Stomach (tissue), 8 donors: ENCODE measurements at regions not wholly inside any gene's neighbourhood (a gene's known extent, or its start where the extent isn't known, plus 50 kb on each side); places are given as distances from the start of the nearest gene placed in this dataset.

Source experiments
- DNase-seq, 2 donors: peaks; one replicate each; pipeline versions ENCODE4 v3.0.0 to v3.0.0-alpha.2; 2013 to 2019
- H3K27ac ChIP-seq, 5 donors: fragments of 200-600 bp in 4 of 5; sonication (generic) in 4 of 5; one replicate each; pipeline ENCODE4 v1.5.1; 2013 to 2019; ENCODE audit warnings: mild to moderate bottlenecking in 1 of 5, moderate library complexity in 1 of 5
- H3K27me3 ChIP-seq, 3 donors: fragments of 200-600 bp; sonication (generic); one replicate each; pipeline ENCODE4 v1.5.1; 2017 to 2019; ENCODE audit warnings: mixed run types in 1 of 3
- H3K36me3 ChIP-seq, 4 donors: fragments of 200-600 bp; sonication (generic); 1 replicate in 3 of 4; 2 replicates in 1 of 4; pipeline ENCODE4 v1.5.1; 2016 to 2019
- H3K4me1 ChIP-seq, 4 donors: fragments of 200-600 bp; sonication (generic); one replicate each; pipeline ENCODE4 v1.5.1; 2016 to 2019
- H3K4me3 ChIP-seq, 4 donors: fragments of 200-600 bp; sonication (generic) in 3 of 4; one replicate each; pipeline ENCODE4 v1.5.1; 2016 to 2019; ENCODE audit warnings: mild to moderate bottlenecking in 1 of 4
- H3K9me3 ChIP-seq, 4 donors: fragments of 200-600 bp; sonication (generic); one replicate each; pipeline ENCODE4 v1.5.1; 2016 to 2019
- EP300 ChIP-seq: sonication (generic); formaldehyde crosslinking; IDR thresholded peaks from one replicate; pipeline ENCODE4 v1.6.1; 2017; ENCODE audit warnings: antibody characterized with exemption
- POLR2A ChIP-seq, 4 donors: fragments of 450-650 bp; IDR thresholded peaks; one replicate each; pipeline ENCODE4 v1.6.1; 2016; ENCODE audit warnings: antibody characterized with exemption in 4 of 4, control low read depth in 2 of 4, mild to moderate bottlenecking in 1 of 4, moderate library complexity in 1 of 4
- POLR2AphosphoS5 ChIP-seq, 3 donors: sonication (generic); formaldehyde crosslinking; IDR thresholded peaks; one replicate each; pipeline ENCODE4 v1.6.1; 2016; ENCODE audit warnings: antibody characterized with exemption in 3 of 3
- WGBS, 5 donors: extraction: QIAGEN DNeasy Blood & Tissue Kit in 3 of 5; methylation state at CpG; one replicate each; pipeline versions ENCODE4 v1.1.5 to v1.1.7; 2013 to 2018; 5-methylcytosine and 5-hydroxymethylcytosine counted together
- intact Hi-C: fragments of 100-400 bp; cut with DNase I; formaldehyde crosslinking; loops from one replicate; pipeline ENCODE4 v1.15.1; 2023; ENCODE audit warnings: low total_unique reads
- TF ChIP-seq, protein P1 (sequence below), 7 experiments: fragments of 450-650 bp in 4 of 7; fragments of 200-600 bp in 3 of 7; sonication (generic) in 3 of 7; IDR thresholded peaks; one replicate each; pipeline ENCODE4 v1.5.1; 2016 to 2019; ENCODE audit warnings: antibody characterized with exemption in 7 of 7, control low read depth in 2 of 7, mild to moderate bottlenecking in 1 of 7
- donor health status: healthy with polysubstance abuse.
- donor health status: Bipolar disorder and iron deficiency.
- donor health status: healthy.

DNA sequence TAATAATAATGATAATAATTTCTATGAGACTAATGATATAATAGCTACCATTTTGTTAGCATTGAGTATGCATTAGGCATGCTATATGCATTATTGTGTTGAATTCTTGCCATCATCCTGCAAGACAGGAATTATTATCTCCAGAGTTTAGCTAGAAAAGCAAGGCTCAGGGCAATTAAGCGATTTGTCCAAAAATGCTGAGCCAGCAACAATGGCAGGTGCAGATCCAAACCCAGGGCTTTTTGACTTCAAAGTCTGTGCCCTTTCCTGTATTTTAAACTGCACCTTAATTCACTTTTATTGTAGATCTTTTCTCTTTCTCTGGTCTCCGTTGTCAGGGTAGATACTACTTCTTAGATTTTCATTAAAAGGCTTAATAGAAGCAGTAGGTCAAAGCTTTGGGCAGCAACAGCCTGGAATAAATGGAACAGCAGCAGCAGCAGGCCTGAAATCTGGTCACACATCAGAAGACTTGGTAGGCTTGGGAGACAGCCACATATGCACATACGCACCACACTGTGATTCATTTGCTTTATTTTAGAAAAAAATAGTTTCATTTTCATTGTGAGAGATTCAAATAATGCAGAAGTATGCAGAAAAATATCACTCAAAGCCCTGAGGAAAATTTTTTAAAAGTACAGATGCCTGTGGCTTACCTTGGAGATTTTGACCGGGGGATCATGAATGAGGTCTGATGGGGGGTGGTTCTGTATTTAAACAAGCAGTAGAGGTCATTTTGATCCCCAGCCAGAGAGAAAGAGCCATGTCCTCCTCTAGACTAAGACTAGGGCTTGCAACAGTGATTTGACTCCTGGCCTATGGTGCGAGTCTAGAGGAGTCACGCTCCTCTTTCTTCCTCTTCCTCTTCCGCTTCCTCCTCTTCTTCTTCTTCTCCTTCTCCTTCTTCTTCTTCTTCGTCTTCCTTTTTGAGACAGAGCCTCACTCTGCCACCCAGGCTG, 455.7 kb downstream of the TSN start:
- Histone ChIP-seq H3K9me3 (no peaks in the 10 kb centered on the region), H3K4me1 (no peaks in the 10 kb centered on the region), H3K27ac (no peak overlapping the region), H3K4me3 (no peak overlapping the region), H3K36me3 (no peaks in the 10 kb centered on the region), H3K27me3 (no peaks in the 10 kb centered on the region)
- TF ChIP-seq EP300 (no peak), POLR2AphosphoS5 (IDR thresholded peaks at IDR 0.05) (no peak), POLR2A (IDR thresholded peaks at IDR 0.05) (no peak)
- TF ChIP-seq, protein P1, sequence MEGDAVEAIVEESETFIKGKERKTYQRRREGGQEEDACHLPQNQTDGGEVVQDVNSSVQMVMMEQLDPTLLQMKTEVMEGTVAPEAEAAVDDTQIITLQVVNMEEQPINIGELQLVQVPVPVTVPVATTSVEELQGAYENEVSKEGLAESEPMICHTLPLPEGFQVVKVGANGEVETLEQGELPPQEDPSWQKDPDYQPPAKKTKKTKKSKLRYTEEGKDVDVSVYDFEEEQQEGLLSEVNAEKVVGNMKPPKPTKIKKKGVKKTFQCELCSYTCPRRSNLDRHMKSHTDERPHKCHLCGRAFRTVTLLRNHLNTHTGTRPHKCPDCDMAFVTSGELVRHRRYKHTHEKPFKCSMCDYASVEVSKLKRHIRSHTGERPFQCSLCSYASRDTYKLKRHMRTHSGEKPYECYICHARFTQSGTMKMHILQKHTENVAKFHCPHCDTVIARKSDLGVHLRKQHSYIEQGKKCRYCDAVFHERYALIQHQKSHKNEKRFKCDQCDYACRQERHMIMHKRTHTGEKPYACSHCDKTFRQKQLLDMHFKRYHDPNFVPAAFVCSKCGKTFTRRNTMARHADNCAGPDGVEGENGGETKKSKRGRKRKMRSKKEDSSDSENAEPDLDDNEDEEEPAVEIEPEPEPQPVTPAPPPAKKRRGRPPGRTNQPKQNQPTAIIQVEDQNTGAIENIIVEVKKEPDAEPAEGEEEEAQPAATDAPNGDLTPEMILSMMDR (IDR thresholded peaks at IDR 0.05), result no peak
- WGBS, 5 donors, result 83 to 87% (median 87%) methylated on average over 8 of the region's 8 CpGs
- intact Hi-C loops, result no loop called here
- DNase-seq, result no peak

DNA sequence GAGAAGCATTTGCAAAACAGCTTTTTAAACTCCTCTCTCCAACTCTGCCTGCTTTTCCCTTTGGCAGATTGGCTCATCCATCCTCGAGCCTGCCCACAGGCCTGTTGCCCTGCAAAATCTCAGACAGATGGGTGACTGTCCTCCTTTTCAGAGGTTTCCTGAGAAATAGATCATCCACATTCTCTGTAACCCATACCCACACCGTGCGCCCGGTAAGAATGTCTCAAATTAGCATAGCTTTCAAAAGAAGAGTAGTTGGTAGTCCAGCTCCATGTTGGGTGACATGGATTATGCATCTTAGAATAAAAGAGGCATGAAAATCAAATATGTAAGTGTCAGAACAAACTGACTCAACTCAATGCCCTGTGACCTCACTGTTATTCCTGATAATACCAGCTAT, 457.9 kb downstream of the TSN start:
- intact Hi-C loops, result no loop called here
- Histone ChIP-seq H3K27me3 (no peaks in the 10 kb centered on the region), H3K36me3 (no peaks in the 10 kb centered on the region), H3K9me3 (no peaks in the 10 kb centered on the region), H3K4me3 (no peak overlapping the region), H3K4me1 (no peaks in the 10 kb centered on the region), H3K27ac (no peak overlapping the region)
- TF ChIP-seq EP300 (no peak), POLR2A (IDR thresholded peaks at IDR 0.05) (no peak), POLR2AphosphoS5 (IDR thresholded peaks at IDR 0.05) (no peak)
- TF ChIP-seq, protein P1 (IDR thresholded peaks at IDR 0.05), result no peak
- WGBS, 5 donors, result 82 to 86% (median 86%) methylated on average over 4 of the region's 4 CpGs
- no peak for DNase-seq

DNA sequence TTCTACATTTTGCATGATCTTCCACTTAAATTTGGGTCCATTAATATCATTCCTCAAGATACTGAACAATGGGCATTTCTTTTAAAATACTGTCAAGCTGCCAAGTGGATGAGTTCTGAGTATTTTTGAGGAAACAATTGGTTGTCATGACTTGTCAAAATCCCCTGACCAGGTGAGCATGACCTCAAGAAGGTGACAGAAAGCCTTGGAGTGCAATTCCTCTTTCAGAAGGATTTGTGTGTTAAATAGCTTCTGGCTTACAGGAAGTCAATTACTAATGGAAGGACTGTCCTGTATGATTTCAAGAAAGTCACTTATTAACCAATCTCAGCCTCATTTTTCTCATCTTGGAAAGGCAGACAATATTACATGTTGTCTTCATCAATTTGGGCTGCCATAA, 460.6 kb downstream of the TSN start:
- H3K27me3 ChIP-seq, result no peaks in the 10 kb centered on the region
- no peak overlapping the region for H3K4me3 ChIP-seq
- no peaks in the 10 kb centered on the region for H3K4me1 ChIP-seq
- no peaks in the 10 kb centered on the region for H3K9me3 ChIP-seq
- TF ChIP-seq, protein P1 (IDR thresholded peaks at IDR 0.05), result no peak
- TF ChIP-seq POLR2AphosphoS5 (IDR thresholded peaks at IDR 0.05), result no peak
- TF ChIP-seq EP300, result no peak
- no peak for TF ChIP-seq POLR2A (IDR thresholded peaks at IDR 0.05)
- H3K36me3 ChIP-seq, result no peaks in the 10 kb centered on the region
- DNase-seq, result no peak
- H3K27ac ChIP-seq, result no peak overlapping the region
- intact Hi-C loops, result no loop called here

DNA sequence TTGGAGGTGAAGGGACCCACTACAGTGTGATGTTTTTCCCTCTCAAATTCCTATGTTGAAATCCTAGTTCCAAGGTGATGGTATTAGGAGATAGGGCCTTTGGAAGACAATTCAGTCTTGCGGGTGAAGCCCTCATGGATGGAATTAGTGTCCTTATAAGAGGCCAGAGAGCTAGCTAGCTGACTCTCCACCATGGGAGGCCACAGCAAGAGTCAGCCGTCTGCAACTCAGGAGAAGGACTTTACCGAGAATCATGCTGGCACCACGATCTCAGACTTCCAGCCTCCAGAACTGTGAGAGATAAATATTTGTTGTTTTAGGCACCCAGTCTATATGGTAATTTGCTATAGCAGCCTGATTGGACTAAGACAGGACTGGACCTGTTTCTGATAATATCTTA, 461.4 kb downstream of the TSN start:
- WGBS, 5 donors, result 81 to 94% (median 89%) methylated on average over 4 of the region's 4 CpGs
- TF ChIP-seq EP300 (no peak), POLR2A (IDR thresholded peaks at IDR 0.05) (no peak), POLR2AphosphoS5 (IDR thresholded peaks at IDR 0.05) (no peak)
- TF ChIP-seq, protein P1 (IDR thresholded peaks at IDR 0.05), result no peak
- intact Hi-C loops, result no loop called here

More for the DNA sequence above, 461.4 kb downstream of the TSN start:
- Histone ChIP-seq H3K9me3 (no peaks in the 10 kb centered on the region), H3K36me3 (no peaks in the 10 kb centered on the region), H3K4me3 (no peak overlapping the region), H3K27me3 (no peaks in the 10 kb centered on the region), H3K4me1 (no peaks in the 10 kb centered on the region), H3K27ac (no peak overlapping the region)
- no peak for DNase-seq
